Retinal pigment epithelial cell (primary cell): ENCODE measurements at regions not wholly inside any gene's neighbourhood (a gene's known extent, or its start where the extent isn't known, plus 50 kb on each side); places are given as distances from the start of the nearest gene placed in this dataset.

Experiments
- DNase-seq: peaks from one replicate; pipeline ENCODE4 v3.0.0-alpha.2; 2010; ENCODE audit warnings: low read depth
- H3K4me3 ChIP-seq: 2 replicates; pipeline ENCODE4 v1.5.1; 2011; ENCODE audit warnings: mild to moderate bottlenecking, low read length, control low read depth, moderate library complexity
- TF ChIP-seq, protein P1 (sequence below): conservative IDR thresholded peaks from 2 replicates; pipeline ENCODE4 v1.5.1; 2011; ENCODE audit warnings: low read depth, low read length, control low read depth, inconsistent platforms

DNA sequence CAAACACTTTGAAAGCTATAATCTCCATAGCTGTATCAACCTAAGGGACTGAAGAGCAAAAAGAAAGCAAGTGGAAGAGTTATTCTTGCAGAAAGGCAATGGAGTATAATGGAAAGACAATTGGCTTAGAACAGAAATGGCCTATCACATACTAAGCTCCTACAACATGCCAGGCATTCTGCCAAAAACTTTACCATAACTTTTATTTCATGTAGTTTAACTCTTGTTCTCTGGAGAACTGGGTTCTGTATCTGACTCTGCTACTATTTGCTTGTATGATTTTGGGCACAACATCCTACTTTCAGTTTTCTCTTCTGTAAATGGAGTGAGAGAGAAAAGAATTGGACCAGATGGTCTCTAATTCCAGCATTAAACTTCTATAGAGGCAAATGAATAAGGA, 449.1 kb downstream of the GPATCH2 start:
- DNase-seq, result no peak
- no peak overlapping the region for H3K4me3 ChIP-seq
- TF ChIP-seq, protein P1, sequence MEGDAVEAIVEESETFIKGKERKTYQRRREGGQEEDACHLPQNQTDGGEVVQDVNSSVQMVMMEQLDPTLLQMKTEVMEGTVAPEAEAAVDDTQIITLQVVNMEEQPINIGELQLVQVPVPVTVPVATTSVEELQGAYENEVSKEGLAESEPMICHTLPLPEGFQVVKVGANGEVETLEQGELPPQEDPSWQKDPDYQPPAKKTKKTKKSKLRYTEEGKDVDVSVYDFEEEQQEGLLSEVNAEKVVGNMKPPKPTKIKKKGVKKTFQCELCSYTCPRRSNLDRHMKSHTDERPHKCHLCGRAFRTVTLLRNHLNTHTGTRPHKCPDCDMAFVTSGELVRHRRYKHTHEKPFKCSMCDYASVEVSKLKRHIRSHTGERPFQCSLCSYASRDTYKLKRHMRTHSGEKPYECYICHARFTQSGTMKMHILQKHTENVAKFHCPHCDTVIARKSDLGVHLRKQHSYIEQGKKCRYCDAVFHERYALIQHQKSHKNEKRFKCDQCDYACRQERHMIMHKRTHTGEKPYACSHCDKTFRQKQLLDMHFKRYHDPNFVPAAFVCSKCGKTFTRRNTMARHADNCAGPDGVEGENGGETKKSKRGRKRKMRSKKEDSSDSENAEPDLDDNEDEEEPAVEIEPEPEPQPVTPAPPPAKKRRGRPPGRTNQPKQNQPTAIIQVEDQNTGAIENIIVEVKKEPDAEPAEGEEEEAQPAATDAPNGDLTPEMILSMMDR, result no peak

- no peak overlapping the region for H3K4me3 ChIP-seq
- no peak for DNase-seq
- TF ChIP-seq, protein P1, result no peak
Observed at GRCh38 chr1:217181176-217181746, 449.6 kb downstream of the GPATCH2 start.

DNA sequence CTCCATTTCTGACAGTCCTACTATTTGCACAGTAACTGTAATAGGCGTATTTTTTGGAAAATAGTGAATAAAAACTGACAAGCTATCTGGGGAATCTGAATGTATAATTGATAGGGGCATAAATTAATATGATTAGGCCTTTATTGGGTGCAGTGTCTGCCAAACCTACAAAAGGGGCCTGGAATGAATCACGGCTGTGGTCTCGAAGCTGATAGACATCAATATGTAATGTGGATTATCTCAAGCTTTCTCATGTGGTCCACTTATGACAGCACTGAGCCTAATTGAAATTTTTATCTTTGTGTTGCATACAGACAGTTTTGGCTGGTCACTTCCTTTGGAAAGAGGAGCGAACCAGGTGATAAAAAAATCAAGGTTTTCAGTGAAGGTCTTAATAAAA, 450.4 kb downstream of the GPATCH2 start:
- H3K4me3 ChIP-seq, result no peak overlapping the region
- TF ChIP-seq, protein P1, result no peak
- no peak for DNase-seq

- DNase-seq, result no peak
- TF ChIP-seq, protein P1, result no peak
- H3K4me3 ChIP-seq, result no peak overlapping the region
Observed at GRCh38 chr1:217164403-217164802, 441.2 kb upstream of the ESRRG start.

- H3K4me3 ChIP-seq, result no peak overlapping the region
- TF ChIP-seq, protein P1, result peak; percentile 7
- DNase-seq, result no peak
Observed at GRCh38 chr1:217153361-217153760, 430.1 kb upstream of the ESRRG start.

GRCh38 chr1:217150366-217150765, 427.1 kb upstream of the ESRRG start:
- no peak for DNase-seq
- TF ChIP-seq, protein P1, result no peak
- H3K4me3 ChIP-seq, result no peak overlapping the region

DNA sequence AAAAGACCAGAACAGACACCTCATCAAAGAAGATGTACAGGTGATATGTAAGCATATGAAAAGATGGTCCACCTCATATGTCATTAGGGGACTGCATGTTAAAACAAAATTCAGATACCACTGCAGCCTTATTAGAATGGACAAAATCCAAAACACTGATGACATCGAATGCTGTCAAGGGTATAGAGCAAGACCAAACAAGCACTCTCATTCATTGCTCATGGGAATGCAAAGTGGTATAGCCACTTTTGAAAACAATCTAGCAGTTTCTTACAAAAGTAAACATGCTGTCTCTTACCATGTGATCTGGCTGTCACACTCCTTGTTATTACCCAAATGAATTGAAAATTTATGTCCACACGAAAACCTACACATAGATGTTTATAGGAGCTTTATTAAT, 426.6 kb upstream of the ESRRG start:
- no peak for DNase-seq
- TF ChIP-seq, protein P1, result no peak
- no peak overlapping the region for H3K4me3 ChIP-seq
